HS-5 (cell line): ENCODE measurements at regions not wholly inside any gene's neighbourhood (a gene's known extent, or its start where the extent isn't known, plus 50 kb on each side); places are given as distances from the start of the nearest gene placed in this dataset.
A peak's percentile ranks its signal among the peaks of the same experiment; 100 is the strongest.

Experiments used
- DNase-seq: peaks from one replicate; pipeline ENCODE4 v3.0.0-alpha.2; 2012; ENCODE audit warnings: low read depth

DNA sequence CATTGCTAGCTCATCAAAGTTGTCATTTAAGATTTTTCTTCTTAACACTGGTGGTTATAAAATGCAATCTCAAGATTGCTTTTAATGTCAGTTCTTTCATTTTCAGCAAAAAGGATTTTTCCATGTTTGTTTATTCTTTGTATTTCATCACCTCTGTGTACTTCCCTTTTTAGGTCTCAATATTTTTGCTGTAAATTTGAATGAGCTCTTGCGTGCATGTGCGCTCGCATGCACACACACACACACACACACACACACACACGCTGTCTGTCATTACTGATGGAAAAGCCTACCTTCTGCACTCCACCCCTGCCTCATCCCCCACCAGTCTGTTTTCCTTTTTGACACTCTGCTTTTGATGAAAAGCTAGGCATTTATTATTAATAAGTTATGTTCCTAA is 85.3 kb upstream of the FYN start:
- DNase-seq, result no peak

DNA sequence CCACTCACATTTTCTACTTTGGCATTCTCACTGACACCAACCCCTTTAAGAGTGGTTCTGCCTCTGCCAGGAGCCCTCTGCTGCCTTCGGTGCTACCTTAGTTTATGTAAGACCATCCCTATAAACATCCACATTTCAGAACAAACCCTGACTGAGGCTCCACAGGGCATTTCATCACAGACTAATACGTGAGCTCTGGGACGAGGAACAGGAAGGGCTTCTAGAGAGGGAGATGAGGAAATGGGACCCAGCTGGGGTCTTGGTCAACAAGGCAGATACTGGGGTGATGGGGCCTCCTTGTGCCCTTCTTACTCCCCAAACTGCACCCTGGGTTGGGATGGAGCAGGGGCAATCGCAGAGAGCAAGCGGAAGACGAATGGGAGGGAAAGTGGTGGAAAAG is 86.5 kb upstream of the FYN start:
- no peak for DNase-seq

DNA sequence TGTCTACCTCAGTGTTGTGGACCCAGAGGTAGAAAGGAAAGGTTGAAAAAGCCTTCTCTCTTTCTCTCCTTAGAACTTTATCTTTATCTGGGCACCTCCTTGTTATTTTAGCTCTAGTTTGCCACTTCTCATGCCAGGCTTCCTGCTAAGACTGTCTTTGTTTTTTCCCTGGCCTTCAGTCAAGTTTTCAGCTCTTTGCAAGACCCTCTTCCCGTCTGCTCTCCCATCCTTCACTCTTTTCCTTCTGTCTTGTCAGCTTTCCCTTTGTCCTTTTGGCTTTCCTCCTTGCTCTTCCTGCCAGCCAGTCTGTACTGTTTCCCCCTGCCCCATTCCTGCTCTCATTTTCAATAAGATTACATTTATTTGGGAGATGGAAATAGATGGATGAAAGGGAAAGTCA is 86.8 kb upstream of the CCN6 start:
- no peak for DNase-seq

DNA sequence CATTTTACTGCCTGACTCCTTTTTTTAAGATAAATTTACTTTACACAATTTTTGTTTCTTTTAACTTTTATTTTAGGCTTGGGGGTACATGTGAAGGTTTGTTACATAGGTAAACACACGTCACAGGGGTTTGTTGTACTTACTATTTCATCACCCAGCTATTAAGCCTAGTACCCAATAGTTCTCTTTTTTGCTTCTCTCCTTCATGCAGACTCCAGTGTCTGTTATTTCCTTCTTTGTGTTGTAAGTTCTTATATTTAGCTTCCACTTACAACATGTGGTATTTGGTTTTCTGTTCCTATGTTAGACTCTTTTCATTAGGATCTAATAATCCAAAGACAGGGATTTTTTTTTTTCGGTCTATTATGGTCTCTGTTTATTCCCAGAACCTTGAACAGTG is 83.5 kb upstream of the CCN6 start:
- DNase-seq, result no peak

DNA sequence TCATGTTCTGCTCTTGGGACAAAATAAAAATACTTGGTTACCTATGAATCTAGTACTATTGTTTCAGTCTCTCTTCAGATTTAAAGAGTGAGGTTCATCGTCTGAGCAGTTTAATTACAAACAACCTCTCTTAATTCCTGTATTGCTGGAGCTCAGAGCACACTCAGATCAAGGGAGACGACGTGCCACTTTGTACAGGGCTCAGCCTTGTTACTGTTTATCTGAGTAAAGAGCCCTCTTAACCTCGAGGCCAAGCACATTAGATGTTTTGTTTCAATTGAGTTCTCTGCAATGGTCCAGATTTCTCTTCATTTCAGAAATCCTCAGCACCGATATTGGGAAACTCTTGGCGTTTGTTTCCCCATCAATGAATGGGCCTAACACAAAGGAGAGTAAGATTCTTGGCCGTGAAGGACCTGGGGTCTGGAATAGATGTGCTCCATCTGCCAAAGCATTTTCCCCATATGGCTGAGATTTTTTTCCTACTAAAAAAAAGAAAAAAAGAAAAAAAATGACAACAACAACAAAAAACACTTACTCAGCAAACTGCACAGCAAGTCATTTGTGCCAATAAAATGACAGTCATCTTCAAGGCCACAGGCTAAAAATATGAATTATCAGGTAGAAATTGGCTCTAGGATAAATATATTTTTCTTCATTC is 82.6 kb upstream of the CCN6 start:
- DNase-seq, result no peak

DNA sequence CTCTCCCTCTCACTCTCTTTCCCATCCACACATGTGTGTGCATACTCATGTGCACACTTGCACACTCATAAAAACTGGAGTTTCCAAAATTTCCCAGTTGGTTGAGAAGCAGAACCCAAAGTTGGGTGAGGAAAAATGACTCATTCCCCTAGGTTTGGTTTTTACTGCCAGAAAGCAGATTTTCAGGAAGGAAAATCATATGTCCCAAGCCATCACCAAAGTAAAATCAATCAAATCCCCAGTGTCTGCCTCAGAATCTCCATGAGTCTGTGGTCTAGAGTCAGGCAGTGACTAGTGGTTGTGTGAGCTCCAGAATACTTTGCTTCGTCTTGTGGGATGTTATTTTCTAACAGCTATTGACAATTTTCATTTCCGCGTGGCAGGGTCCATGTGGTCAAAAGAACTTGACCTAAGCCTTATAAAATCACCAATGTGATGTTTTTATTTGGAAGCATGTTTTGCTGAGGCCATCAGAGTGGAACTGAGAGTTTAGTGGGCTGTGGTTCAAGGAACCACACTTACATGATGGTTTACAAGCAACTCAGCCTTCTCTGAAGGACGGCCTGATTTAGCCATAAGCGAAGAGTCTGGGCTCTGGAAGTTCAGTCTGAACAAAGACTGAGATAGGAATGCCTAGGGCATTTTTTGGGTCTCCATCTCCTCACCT is 81.9 kb upstream of the CCN6 start:
- DNase-seq, result no peak

DNA sequence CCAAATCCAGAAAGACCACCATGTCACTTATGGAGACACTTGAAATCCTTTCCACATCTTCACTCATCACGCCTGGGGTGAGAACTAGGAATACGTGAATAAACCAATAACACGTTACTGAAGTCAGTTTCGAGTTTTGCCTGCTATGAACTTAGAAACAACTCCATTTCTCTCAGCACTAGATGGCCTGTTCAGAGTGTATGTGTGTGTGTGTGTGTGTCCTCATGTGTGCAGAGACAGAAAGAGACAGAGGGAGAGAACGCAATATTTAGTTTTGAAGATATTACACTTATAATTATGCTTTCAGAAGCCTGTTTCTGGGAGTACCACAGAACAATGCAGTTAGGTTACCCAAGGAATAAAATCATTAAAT is 81.2 kb upstream of the CCN6 start:
- no peak for DNase-seq

DNA sequence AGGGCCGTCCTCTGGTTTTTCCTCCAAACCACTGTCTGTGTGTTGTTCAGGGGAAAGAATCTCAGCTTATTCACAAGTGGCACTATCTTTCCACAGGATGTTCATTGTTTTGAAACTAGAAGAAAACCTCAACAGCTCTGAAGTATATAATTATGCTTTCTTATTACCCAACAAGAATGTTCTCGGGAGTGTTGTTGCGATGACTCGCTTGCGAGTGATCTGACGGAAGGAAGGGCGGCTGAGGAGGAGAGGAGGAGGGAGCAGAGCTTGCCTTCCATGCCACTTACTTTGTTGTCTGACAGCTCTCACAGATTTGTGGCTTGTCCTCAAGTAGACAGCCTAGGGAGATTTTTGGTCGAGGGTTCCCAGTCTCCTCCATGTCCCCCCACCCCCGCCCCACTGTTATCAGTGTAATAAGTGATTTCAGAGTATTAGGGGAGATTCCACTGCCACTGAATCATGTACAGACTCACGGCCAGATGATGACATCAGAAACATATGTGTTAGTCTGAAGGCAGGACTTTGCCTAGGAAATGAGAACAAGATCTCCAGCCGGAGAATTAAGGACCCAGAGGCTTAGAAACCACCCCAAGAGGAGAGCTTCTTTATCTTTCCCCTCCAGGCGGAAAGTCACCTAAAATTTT is 80.7 kb upstream of the CCN6 start:
- peak; percentile 95 for DNase-seq

DNA sequence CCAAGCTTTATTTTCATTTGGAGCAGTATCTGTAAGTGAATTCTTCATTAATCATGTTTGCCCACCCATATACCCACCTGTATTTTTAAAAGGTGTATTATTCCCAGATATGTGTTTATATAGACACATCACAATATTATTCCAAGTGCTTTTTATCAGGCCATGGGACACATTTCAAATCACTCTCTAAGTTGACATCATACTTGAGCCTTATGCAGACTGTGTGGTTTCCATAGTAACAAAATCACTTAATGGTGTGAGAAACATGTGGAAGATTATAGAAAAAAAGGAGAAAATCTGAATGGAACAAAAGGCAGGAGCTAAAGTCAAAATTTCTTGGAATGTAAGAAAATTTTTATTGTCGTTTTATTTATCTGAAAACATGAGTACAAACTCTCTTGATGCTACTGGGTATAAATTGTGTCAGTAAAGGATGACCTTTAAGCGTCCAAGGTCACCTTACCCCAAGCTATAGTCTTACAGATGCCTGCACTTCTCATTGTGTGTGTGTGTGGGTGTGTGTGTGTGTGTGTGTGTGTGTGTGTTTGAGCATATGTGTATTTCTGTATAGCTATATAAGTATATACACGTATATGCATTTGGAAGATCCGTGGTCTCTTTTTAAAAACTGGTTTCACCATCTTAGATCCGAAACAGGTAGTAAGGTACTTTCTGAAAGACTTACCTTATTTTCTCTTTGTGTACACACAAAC is 79.8 kb upstream of the CCN6 start:
- DNase-seq, result no peak

DNA sequence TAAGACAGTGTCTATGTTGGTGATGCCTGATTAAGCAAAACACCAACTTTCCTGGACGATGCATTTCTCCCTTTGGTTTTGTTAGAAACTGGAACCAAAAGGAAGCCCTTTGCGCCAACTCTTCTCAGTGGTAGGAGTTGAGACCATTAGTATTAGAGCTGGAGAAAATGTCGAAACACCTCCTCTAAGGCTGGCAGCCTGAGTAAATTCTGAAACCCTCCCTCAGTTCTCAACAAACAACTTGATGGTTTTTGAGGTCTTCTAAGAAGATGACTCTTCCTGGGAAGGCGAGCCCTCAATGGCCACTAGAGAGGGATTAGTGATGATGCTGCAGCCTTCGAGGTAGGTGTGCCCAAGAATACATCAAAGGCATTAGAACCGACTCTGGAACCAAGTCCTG is 78.4 kb upstream of the CCN6 start:
- DNase-seq, result no peak

DNA sequence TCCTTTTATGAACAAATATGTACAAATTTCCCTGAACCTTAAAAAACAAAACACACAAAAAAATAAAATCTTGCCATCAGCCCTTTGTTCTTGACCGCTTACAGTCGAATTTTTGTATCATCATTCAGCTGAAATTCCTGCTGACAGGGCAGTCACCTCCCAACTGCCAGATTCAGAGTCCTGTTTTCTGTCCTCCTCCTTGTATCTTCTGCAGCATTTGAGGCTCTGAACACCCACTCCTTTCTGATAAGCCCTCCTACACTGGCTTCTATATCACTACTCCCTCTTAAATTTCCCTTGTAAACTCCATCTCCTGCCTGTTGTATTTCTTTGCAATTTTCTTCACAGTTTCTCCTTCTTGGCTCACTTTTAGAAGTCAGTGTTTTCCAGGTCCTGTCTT is 77.8 kb upstream of the CCN6 start:
- no peak for DNase-seq

DNA sequence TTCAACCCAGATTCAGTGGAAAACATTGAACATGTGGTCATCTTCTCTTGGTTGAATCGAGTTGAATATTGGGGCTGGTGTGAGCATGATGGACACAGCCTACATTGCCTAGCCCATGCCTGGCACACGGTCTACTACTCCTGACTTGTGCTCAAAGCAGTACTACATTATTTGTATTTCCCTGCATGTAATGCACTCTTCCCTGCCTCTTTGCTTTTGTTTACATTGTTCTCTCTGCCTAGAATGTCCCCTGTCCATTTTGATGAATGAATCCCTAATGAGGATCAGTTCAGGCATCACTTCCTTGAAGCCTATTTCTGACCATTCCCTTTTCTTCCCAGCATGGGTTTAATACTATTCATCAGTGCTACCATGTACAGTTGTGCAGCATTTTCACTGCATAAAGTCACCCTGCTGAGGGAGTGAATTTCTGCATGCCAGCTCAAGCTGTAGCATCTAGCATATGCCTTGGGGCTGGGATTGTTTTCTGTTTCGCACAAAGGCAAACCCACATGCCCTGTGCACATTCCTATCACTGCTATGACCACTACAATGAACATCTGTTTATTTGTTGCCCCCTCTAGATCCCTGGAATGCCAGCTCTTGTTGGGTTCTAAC is 75.3 kb upstream of the CCN6 start:
- DNase-seq, result no peak

DNA sequence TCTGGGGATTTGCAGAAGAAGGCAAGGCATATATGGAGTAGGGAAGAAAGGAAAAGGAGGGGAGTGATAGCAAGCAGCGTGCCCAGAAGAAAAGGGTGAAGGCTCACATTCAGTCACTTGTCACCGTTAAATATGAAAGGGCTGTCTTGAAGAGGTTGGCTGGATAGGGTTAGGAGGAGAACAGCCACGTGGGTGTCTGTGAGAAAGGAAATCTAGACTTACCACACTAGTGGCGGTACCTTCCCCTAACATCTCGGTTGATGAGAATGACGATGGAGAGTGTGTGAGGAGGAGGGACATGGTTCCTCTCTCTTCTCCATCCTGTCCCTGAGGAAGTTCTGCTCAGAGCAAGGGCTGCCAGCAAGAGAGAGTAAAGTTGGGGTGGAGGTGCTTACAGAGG is 74.3 kb upstream of the CCN6 start:
- DNase-seq, result no peak

DNA sequence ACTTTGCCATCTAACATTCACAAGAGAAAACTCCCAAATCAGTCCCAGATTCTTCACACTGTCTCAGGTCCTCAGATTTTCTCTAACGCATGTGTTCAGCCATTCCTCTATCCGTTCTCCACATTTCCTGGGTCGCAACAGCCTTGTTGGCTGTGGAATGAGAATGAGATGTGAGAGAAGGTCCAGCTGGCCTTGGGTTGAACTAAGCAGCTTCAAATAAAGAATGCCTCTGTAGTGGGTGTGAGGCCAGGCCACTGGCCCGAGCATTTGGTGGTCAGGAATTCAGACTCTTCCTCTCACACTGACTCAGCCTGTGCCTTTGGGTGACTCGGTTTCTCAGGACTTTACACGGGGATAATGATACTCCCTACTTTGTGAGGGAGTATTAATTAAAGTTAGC is 73.8 kb upstream of the CCN6 start:
- no peak for DNase-seq

DNA sequence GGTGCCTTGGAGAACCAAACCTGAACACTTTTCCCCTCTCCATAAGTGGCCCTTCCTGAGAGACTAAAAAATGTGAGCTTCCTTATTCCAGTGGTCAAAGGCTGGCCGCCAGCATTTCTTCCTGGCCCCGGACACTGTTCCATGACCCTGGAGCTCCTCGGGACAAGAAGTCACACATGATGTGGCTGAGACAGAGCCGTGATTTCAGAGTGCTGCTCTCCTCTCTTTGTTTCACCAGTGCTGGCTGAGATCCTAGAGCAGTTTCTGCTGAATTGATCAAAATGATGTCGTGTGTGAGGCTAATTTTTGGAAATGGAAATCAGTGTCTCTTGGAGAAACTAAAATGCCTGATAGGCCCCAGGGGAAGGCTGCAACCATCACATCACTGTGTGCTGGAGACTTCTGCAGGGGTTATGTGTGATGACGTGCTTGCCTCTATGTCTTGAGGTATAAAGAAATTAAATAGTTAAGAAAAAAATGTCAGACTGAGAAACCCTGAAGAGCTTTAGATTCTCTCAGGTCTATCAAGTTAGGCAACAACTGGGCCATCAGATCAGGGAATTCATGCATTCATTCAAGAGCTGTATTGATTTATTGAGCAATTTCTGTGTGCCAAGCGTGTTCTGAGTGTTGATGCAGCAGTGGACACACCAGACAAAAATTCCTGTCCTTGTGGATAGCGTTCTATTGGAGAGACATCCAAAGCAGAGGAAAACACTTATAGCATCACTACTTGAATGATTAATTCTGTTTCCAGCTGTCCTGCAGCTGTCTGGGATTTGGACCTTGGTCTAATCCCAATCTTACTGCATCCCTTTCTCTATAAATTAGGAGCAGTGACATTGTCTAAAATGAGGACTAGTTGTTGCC is 72.7 kb upstream of the CCN6 start:
- DNase-seq, result no peak

DNA sequence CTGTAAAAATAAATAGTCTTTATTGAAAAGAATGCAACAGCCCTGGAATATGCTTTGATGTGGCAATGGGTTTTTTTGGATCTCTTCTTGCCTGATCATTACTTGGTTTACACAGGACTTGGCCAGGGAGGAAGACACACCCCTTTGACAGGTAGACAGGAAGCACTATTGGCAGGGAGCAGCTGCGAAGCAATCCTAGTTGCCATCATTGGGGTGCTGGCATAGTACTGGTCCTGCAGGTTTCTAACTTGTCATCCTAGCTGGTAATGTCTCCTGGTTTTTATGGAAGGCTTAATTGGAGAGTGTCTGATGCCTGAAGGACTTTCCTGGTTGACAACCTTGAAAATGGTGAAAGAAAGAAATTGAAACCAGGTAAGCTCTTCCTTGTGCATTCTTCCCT is 71.2 kb upstream of the CCN6 start:
- DNase-seq, result no peak

DNA sequence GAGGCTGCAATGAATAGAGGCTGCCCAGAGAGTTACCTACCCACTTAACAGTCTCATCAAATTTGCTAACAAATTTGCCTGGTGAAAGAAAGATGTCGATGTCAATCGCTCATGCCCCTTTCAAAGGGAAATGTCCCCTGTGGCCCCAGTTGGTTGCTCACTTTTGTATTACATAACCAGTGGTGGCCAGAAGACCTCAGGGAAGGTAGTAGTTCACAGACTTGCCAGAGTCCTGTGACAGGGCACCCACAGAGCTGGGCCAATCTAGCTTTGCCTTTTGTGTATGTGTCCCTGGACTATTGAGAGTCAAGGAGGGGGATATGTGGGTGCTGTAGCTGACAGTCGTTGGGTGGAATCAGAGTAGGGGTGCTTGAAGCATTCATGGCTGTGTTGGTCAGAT is 70.7 kb upstream of the CCN6 start:
- DNase-seq, result no peak

DNA sequence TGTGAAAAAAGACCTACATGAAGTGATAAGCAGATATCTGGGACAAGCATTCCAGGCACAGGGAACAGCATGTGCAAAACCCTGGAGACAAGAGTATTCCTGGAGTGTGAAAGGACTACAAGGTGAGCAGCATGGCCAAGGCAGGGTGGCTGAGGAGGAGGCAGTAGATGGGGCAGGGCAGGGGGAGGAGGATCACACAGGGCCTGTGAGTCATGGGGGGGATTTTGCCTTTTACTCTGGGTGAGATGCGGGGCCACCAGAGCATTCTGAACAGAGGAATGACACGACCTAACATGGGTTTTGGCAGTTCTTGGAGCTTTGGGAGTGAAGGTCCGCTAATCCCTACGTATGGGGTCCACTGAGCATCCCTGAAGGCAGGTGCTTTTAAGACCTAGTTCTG is 69.8 kb upstream of the CCN6 start:
- DNase-seq, result no peak

DNA sequence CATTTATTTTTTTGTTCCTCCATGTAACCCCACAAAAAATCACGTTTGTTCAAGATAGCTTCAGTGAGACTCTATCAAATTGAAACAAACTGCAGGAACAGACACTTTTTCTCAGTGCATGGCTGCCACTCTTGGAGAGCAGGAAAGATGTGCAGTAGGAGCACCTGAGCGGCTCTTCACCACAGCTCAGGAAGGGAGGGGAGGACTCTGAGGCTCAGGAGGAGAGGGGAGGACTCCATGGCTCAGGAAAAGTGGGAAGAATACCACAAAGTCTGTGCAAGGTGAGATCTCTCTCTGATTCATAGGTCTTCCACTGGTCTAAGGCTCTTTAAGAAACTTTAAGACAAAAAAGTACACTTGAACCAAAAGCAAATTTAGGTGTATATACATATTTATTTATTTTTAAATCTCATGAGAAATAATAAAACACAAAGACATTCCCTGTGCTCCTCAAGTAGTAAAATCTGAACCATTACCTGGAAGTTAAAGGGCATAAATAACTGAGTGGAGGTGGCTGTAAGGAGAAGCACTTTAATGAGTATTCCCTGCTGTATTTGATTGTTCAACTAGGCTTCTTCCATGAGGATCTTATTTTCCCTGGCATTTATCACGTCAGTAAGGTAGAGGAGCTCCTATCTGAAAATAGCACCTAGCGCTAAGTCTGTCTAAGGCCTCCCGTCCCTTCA is 69.2 kb upstream of the CCN6 start:
- DNase-seq, result no peak

DNA sequence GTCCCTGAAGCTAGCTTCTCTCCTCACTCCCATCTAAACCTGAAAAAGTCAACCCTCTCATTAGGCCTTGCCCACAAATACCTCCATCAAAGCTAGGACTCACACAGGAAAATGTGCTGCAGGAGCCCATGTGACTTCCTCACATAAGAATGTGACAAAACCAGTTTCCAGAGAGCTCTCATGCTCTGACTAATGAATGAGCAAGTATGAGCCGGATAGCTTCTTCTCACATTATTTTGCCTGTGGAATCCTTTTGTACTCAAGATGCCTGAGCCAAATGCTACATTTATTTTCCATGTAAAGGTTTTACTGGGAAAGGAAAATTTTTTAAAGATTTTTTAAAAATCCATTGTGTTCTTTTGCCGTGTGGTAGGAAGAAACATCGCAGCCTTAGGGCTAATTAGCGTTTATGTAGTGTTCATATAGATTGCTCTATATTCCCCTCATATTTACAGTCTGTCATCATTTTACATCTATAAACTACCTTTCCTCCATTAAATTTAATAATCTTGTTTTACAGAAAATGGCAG is 68.6 kb upstream of the CCN6 start:
- DNase-seq, result peak; percentile 82

DNA sequence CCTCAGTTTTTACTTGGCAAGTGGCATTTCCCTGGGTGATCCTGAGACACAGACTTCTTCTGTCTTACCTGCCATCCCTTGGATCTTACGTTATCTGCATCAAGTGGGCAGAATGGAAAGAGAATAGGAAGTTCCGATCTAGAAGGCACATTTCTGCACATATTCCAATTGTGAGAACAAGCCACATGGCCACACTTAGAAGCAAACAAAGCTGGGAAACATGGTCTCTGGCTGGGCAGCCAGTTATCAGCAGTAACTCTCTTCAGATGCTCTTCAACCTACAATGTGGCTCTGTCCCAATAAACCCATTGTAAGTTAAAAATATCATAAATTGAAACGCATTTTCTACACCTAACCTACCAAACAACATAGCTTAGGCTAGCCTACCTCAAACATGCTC is 67.3 kb upstream of the CCN6 start:
- DNase-seq, result no peak
